ENCODE measurements at regions not wholly inside any gene's neighbourhood (a gene's known extent, or its start where the extent isn't known, plus 50 kb on each side); places are given as distances from the start of the nearest gene placed in this dataset.

DNA sequence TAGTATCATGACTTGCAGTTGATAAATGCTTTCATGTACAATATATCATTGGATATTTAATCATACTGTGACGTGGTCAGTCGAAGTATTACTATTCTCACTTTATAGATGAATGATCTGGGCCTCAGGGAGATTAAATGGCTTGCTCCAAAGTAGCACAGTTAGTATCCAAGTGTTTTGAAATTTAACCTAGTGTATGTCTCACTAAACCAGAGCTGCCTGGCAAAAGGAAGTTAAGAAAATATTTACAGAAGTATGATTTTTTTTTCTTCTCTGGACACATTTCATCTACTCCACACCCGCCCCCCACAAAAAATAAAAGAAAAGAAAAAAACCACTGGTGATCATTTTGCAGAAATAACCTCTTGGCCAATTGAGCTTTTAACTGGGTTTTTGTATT is 71.9 kb upstream of the CXADR start:
- DNase-seq (ENCODE audit: low read depth in 3 of 3) = no peak

DNA sequence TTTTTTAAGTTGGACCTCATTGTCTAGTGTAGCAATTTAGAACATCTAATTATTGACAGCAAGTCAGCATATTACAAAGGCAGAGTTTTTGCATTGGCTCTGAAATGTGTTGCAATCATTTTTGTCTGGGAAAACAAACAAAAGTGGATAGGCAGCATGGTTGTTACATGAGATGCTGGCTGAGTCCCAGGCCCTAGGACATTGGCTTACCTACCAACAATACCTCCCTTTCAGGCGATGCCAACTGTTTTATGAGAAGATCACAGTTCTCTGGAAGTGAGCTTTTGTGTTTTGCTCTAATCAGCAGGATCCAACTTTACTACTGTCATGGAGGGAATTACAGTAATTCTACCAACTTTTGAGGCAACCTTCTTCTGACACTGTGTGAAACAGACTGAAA is 71.5 kb upstream of the CXADR start:
- DNase-seq (ENCODE audit: low read depth in 3 of 3) = no peak

- DNase-seq (ENCODE audit: low read depth in 3 of 3) = no peak
Observed at GRCh38 chr21:17442165-17442564, 70.7 kb upstream of the CXADR start.

DNA sequence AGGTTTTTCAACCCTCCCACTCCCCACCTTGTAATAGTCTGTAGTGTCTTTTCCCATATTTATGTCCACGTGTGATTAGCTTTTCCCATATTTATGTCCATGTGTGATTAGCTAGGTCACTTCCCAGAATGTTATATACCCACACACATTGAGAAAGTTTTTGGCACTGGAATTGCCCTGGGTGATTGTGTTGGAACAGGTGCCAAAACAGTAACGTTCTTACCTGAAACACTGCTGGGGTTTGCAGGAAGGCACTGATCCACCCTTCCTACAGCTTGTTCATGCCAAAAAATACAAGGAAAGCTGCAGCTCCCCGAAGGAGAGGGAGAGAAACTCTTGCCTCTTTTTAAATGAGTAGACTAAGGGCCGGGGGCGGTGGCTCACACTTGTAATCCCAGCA is 68.0 kb upstream of the CXADR start:
- no peak for DNase-seq (ENCODE audit: low read depth in 3 of 3)

- DNase-seq (ENCODE audit: low read depth in 3 of 3) = no peak
Observed at GRCh38 chr21:17446737-17447136, 66.1 kb upstream of the CXADR start.

- no peak for DNase-seq (ENCODE audit: low read depth in 3 of 3)
Observed at GRCh38 chr21:17449701-17450100, 63.1 kb upstream of the CXADR start.

GRCh38 chr21:17451364-17451891 is 61.4 kb upstream of the CXADR start:
- no peak for DNase-seq (ENCODE audit: low read depth in 3 of 3)

DNA sequence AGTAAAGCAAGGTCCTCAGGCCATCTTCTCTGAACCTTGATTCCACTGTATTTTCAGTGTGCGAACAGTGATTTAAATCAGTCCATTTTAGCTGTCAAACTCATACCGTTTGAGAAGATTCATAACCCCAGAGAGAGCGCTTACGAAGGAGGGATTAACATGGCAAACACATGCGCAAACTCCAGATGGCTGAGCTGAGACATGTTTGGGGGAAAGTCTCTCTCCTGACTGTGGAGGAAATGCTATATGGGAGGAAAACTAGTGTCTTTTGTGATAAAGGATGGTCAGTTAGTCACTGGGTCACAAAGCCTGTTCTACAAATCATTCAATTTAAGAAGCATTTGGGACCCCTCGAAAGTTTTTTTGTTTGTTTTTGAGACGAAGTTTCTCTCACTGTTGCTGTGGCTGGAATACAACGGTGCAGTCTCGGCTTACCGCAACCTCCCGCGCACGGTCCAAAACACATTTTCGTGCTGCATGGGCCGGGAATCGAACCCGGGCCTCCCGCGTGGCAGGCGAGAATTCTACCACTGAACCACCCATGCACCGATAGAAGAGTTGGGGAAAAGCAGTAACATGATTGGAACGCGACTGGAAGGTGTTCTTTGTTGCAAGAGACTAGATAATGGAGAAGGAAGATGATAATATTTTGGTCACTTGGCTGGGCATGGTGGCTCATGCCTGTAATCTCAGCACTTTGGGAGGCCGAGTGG is 58.4 kb upstream of the CXADR start:
- peak in 2 of 3 experiments; percentile 0 to 5 for DNase-seq (ENCODE audit: low read depth in 3 of 3)

DNA sequence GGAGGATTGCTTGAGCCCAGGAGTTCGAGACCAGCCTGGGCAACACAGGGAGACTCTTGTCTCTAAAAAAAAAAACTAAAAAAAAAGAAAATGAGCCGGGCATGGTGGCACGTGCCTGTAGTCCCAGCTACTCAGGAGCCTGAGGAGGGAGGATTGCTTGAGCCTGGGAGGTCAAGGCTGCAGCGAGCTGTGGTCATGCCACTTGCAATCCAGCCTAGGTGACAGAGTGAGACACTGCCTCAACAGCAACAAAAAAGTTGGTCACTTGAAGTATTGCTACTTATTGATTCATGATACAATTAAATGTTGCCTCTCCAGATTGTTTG is 57.9 kb upstream of the CXADR start:
- DNase-seq (ENCODE audit: low read depth in 3 of 3) = no peak

- DNase-seq (ENCODE audit: low read depth in 3 of 3) = no peak
Observed at GRCh38 chr21:17455451-17455850, 57.4 kb upstream of the CXADR start.

DNA sequence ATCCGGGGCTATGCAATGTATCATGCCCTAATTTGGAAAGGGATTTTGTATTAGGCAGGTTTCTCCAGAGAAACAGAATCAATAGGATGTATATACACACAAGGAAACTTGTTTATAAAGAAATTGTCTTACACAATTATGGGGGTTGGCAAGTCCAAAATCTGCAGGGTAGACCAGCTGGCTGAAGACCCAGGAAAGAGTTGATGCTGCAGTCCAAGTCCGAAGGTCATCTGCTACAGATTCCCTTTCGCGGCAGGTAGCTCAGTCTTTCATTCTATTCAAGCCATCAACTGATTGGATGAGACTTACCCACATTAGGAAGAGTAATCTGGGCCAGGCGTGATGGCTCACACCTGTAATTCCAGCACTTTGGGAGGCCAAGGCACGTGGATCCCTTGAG is 54.6 kb upstream of the CXADR start:
- no peak for DNase-seq (ENCODE audit: low read depth in 3 of 3)

DNA sequence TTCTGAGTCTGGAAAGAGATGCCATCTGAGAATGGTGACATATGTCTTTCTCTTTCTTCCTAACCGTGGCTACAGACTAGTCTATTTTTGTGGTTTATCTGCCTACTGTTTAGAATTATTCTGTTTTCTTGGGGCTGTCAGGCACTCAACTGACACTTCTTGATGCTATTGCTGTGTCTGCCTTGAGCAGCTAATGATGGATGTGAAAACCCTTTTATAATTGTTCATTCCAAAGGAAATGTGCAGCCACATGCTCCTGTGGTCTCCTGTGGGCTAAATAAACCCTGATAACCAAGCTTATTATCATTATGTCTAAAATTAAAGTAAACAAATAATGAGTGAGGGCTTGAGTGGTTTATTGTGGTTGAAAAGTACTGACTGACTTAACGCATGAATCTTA is 52.7 kb upstream of the CXADR start:
- DNase-seq (ENCODE audit: low read depth in 3 of 3) = no peak

- no peak for DNase-seq (ENCODE audit: low read depth in 3 of 3)
Observed at GRCh38 chr21:17461014-17461413, 51.8 kb upstream of the CXADR start.

- no peak for DNase-seq (ENCODE audit: low read depth in 3 of 3)
Observed at GRCh38 chr21:17461582-17461981, 51.3 kb upstream of the CXADR start.

- no peak for DNase-seq (ENCODE audit: low read depth in 3 of 3)
Observed at GRCh38 chr21:17462276-17462981, 50.4 kb upstream of the CXADR start.
